HG03558 (cell line): ENCODE measurements at regions not wholly inside any gene's neighbourhood (a gene's known extent, or its start where the extent isn't known, plus 50 kb on each side); places are given as distances from the start of the nearest gene placed in this dataset.

Experiments
- ATAC-seq: cut with Tn5 transposase; IDR thresholded peaks from one replicate; pipeline ENCODE4 v1.9.1; 2021; ENCODE audit warnings: moderate number of reproducible peaks; ENCODE audit not compliant: unreplicated experiment; ENCODE audit errors: extremely low read depth

- no peak for ATAC-seq
These were observed 1024.0 kb upstream of the PCDH9 start for GRCh38 chr13:68254151-68254550.

- ATAC-seq: no peak
These were observed 1004.1 kb upstream of the PCDH9 start for GRCh38 chr13:68234274-68234673.

DNA sequence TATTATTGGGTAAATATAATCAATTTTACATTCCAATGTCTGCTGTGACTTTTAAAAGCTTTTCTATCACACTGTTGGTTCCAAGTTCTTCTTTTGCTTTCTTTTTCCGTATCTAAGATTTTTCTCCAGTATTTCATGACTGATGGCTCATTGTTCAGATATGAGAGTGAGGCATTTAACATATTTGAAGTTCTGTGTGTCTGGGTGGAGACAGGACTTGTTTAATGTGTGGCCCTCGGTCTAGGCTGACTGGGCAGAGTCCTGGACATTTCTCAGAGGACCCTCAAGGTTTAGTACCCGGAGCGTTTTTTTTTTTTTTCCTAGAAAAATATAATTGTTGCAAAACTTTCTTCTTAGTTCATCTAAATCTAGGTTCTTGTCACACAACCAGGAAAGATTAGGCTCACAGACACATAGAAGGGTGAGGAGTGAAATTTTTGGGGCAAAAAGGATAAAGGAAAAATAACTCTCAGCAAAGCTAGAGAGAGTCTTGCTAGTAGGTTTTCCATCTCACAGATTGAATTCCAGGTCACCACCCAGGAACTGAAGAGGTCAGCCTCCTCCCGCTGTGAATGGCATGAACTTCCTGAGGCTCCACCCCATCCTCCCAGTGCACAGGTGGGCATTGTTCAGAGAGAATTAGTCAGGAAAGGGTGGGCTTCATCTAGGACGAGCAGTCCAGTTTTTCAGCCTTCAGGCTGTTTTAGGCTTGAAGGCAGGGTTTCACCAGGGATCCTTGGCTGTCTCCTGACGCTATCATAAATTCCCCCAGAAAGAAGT lies 1002.4 kb upstream of the PCDH9 start:
- ATAC-seq: no peak

DNA sequence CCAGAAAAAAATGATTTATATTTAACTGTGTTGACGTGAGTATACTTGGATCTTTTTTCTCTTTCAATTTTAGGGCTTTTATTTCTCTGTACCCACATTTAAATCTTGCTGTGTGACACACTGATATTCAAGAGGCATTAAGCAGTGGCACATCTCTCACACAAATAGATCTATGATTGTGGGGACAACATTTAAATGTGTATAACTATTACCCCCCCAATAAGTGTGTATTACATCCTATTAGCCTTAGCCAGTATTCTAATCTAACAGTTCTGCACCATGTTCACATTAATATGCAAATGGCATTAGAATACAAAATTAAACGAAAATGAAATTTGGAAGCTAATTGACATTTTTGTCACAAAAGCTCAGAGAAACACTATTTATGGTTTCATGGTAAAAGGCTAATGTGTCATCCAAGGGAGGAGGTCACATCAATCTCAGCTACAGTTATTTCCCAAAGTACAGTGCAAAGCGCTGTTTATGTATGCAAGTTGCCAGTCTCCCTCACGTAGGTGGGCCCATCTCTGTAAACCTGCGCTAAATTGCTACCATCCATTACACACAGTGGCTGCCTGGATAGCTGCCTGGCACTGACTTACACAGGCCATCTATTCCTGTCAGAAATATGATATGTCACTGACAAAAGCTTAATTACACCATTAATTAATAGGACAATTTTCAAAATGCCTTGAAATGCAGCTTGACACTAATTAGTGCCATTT lies 984.7 kb upstream of the PCDH9 start:
- ATAC-seq: no peak

- no peak for ATAC-seq
These were observed 969.1 kb upstream of the PCDH9 start for GRCh38 chr13:68199271-68199670.

- ATAC-seq: no peak
These were observed 960.7 kb upstream of the PCDH9 start for GRCh38 chr13:68190818-68191217.

DNA sequence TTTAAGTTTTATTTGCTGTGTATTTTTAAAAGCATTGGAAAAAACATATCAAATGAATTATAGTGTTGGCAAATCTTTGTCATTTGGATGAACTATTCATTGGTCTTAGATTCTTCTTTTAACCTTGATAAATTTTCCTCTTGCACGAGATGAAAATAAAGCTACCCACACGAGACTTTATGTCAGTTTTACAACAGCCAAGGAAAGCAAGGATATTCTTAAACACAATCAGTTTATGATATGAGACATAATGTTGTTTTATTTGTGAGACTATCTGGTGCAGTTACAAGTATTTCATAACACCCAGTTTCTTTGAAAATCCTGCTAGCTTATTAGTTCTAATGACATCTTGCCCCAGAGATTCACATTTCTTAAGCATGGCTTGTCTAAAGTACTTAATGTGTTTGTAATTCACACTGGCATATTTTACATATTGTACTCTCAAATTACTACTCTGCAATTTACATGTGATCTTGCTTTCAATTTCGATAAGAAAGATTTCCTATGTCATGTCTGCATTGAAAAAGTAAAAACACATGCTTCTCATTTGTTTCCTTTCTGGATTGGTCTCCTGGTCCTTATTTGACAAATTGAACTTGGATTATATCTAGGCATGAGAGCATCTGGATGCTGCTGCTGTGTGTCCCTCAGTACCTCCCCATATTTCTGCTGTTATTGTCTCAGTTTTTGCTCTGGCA lies 955.5 kb upstream of the PCDH9 start:
- no peak for ATAC-seq

- ATAC-seq: no peak
These were observed 946.3 kb upstream of the PCDH9 start for GRCh38 chr13:68176475-68176874.

- ATAC-seq: no peak
These were observed 944.8 kb upstream of the PCDH9 start for GRCh38 chr13:68174893-68175292.

- ATAC-seq: no peak
These were observed 943.0 kb upstream of the PCDH9 start for GRCh38 chr13:68173111-68173510.

DNA sequence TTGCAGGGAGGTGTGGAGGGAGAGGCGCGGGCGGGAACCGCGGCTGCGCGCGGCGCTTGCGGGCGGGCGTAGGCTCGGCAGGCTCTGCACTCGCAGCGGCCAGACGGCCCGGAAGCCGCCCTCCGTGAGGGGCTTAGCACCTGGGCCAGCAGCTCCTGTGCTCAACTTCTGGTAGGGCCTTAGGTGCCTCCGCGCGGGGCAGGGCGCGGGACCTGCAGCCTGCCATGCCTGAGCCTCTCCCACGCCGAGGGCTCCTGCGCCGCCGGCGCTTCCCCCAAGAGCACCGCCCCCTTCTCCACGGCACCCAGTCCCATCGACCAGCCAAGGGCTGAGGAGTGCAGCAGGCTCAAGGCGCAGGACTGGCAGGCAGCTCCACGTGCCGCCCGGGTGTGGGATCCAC lies 940.8 kb upstream of the PCDH9 start:
- ATAC-seq: no peak

DNA sequence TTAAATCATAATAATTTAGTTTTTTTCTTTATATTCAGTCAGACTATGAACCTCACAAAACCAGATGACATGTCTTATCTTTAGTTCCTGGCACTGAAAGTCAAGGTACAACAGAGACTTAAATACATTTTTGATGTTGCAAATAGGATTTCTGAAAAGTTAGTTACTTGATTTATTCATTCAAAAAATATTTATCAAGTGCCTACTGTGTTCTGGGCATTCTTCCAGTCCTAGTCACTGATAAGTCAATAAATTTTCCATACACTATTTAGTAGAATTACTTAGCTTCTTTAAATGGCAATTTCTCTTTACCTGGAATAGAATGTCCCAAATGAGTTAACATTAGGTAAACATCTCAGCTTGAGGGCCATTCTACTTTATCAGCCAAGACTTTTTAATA lies 938.3 kb upstream of the PCDH9 start:
- ATAC-seq: no peak

GRCh38 chr13:68160466-68160865 lies 930.3 kb upstream of the PCDH9 start:
- no peak for ATAC-seq

DNA sequence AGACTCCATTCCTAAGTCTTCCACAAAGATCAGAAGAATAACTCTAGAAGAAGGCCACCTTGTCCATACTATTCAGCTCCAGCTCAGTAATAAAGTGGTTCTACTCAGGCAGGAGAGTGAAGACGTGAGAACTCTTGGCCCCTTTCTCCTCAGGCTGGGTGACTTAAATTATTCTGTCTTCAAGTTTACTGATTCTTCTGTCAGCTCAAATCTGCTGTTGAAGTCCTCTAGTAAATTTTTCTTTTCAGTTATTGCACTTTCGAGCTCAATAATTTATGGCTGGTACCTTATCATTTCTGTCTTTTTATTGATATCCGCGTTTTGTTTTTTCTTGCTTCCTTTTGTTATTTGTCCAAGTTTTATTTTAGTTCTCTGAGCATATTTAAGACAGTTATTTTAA lies 922.3 kb upstream of the PCDH9 start:
- ATAC-seq: no peak

DNA sequence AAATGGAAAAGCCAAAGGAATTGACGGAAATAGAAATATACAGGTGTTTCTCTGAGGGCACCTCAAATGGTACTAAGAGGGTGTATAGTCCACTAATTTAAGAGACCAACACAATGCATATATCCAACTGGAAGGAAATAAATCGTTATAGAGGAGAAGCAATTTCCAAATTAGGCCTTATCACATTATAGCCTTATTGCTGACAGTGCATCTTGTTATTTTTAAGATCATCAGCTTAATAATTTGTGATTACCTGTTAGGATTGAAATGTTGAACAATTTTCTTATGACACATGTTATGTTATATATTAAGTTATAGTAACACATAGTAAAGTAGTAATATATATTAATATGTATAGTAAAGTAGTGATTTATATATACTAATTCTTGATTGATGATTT lies 915.7 kb upstream of the PCDH9 start:
- ATAC-seq: no peak

- no peak for ATAC-seq
These were observed 898.3 kb upstream of the PCDH9 start for GRCh38 chr13:68128297-68128915.

DNA sequence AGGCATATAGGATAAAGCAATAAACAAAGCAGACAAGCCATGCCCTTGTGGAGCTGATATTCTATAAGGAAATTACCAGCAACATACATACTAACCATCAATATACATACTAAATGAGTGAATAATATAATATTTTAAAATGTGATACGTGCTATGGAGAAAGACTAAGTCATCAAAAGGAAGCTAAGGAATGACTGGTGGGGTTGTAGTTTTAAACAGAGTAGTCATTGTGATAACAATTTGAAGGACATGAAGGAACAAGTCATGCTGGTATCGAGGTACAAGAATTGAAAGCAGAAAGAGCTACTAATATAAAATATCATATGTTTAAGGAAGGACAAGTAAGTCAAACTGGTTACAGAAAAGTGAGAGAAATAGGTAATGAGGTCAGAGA lies 894.9 kb upstream of the PCDH9 start:
- no peak for ATAC-seq

DNA sequence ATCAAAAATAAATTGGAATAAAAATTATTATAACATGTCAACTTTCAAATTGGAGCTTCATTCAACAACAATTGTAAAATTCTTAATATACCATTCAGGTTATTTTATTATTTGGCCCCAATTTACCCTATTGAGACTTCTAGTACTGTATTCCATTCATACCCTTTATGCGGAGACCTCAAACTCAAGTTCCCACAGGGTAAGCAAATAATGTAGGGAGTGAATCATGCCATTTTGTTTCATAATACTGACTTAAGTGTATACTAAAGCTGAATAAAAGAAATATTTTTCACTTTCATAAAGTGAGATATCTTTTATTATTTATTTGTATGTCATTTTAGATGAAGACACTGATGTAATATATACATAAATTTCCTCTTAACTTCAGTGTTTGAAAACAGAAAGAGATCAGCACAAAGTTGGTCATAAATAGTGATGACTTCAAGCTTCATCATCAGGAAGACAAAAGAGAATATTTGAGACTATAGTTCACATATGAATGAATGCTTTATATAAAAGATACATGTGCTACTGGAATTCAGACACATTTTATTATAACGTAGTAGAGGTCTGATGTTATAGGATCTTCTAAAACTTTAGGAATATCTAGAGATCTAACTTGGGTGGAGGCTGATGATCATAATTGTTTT lies 894.4 kb upstream of the PCDH9 start:
- no peak for ATAC-seq

- no peak for ATAC-seq
These were observed 880.1 kb upstream of the PCDH9 start for GRCh38 chr13:68110178-68110768.

DNA sequence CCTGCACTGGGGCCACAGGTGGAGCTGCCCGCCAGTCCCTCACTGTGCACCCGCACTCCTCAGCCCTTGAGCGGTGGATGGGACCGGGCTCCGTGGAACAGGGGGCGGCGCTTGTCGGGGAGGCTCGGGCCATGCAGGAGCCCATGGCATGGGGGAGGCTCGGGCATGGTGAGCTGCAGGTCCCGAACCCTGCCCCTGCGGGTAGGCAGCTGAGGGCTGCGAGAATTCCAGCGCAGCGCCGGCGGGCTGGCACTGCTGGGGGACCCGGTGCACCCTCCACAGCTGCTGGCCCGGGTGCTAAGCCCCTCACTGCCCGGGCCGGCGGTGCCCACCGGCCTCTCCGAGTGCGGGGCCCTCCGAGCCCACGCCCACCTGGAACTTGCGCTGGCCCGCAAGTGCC lies 877.5 kb upstream of the PCDH9 start:
- ATAC-seq: no peak
